GM10266 (cell line): ENCODE measurements at regions not wholly inside any gene's neighbourhood (a gene's known extent, or its start where the extent isn't known, plus 50 kb on each side); places are given as distances from the start of the nearest gene placed in this dataset.

ENCODE experiments used
- DNase-seq: peaks from one replicate; pipeline ENCODE4 v3.0.0; 2012; ENCODE audit errors: extremely low spot score
- CTCF ChIP-seq: IDR thresholded peaks from 2 replicates; pipeline ENCODE4 v1.5.1; 2012; ENCODE audit warnings: mild to moderate bottlenecking, low read depth; ENCODE audit not compliant: control insufficient read depth, insufficient read depth; ENCODE audit errors: missing control alignments

GRCh38 chr16:85472514-85472913 lies 140.6 kb upstream of the GSE1 start:
- no peak for TF ChIP-seq CTCF
- no peak for DNase-seq

- no peak for TF ChIP-seq CTCF
- DNase-seq: no peak
Observed at GRCh38 chr16:85473323-85473722, 139.8 kb upstream of the GSE1 start.

GRCh38 chr16:85473909-85474620 lies 139.1 kb upstream of the GSE1 start:
- TF ChIP-seq CTCF: no peak
- no peak for DNase-seq

GRCh38 chr16:85474621-85475217 lies 138.4 kb upstream of the GSE1 start:
- DNase-seq: no peak

GRCh38 chr16:85475233-85475632 lies 137.9 kb upstream of the GSE1 start:
- no peak for TF ChIP-seq CTCF
- DNase-seq: no peak

More at GRCh38 chr16:85474621-85475217, 138.4 kb upstream of the GSE1 start:
- TF ChIP-seq CTCF: no peak

GRCh38 chr16:85475691-85476300 lies 137.3 kb upstream of the GSE1 start:
- TF ChIP-seq CTCF: no peak
- no peak for DNase-seq

GRCh38 chr16:85476389-85476788 lies 136.7 kb upstream of the GSE1 start:
- TF ChIP-seq CTCF: no peak
- DNase-seq: no peak
